Kidney glomerular epithelial cell (primary cell): ENCODE measurements at regions not wholly inside any gene's neighbourhood (a gene's known extent, or its start where the extent isn't known, plus 50 kb on each side); places are given as distances from the start of the nearest gene placed in this dataset.
"Not testable (repeated sequence)": the region's sequence is repeated elsewhere in the genome, so short reads cannot be mapped to it uniquely, and the experiment has no call there.

Experiments
- DNase-seq: peaks from one replicate; lab custom pipeline; 2025; lab: John Stamatoyannopoulos, UW

- no peak for DNase-seq
These were observed 86.7 kb upstream of the GSE1 start for GRCh38 chr16:85526185-85526974.

DNA sequence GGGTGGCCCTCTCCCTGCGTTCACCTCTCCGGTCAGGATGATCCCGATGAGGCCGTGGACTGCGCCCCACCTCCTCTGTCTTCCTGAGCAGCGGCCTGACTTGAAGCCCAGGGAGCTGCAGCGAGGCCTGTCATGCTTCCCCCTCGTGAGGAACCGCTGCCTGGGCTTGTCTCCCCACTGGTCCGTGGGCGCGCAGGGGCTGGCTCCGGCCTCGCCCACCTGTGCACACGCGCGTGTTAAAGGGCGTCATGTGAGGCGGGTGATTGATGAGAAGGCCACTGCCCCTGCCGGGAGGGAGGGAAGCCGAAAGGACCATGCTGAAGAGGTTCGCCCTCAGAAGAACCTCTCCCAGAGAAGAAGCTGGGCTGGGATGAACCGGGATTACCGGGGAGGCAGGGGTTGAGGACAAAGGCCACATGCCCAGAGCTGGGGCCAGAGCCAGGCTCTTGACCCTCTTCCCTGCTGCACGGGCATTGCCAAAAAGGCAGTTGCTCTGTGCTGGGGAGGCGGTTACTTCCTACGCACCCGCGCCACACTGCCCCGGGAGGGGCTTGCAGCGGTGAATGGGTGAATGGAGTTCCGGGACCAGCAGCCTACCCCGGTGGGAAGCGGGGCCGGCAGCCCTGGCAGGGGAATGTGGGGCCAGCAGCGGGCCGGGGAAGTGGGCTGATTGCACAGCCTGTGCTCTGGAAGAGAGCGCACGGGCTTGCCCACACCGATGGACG is 85.9 kb upstream of the GSE1 start:
- no peak for DNase-seq

DNA sequence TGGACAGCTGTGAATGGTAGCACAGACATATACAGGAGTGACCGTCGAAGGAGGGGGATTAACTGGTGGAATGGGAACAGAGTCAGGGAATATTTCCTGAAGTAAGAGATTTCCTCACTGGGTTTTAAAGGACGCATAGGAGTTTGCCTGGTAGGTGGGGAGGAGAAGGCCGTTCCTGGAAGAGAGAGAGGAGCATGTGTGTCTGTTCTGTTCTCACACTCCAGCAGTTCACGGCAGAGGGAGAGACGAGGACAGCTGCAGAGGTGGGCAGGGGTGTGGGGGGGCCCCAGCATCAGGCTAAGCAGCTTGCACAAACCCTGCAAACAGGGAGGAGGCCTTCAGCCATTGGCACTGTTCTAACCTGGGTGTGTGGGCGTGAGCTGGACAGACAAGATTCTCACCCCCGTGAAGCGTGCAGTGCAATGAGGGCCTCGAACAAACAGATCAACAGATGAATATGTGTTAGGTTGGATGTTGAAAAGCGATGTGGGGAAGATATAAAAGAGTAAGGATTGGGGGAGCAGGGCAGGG is 85.3 kb upstream of the GSE1 start:
- DNase-seq: no peak

- no peak for DNase-seq
These were observed 84.4 kb upstream of the GSE1 start for GRCh38 chr16:85528528-85529387.

DNA sequence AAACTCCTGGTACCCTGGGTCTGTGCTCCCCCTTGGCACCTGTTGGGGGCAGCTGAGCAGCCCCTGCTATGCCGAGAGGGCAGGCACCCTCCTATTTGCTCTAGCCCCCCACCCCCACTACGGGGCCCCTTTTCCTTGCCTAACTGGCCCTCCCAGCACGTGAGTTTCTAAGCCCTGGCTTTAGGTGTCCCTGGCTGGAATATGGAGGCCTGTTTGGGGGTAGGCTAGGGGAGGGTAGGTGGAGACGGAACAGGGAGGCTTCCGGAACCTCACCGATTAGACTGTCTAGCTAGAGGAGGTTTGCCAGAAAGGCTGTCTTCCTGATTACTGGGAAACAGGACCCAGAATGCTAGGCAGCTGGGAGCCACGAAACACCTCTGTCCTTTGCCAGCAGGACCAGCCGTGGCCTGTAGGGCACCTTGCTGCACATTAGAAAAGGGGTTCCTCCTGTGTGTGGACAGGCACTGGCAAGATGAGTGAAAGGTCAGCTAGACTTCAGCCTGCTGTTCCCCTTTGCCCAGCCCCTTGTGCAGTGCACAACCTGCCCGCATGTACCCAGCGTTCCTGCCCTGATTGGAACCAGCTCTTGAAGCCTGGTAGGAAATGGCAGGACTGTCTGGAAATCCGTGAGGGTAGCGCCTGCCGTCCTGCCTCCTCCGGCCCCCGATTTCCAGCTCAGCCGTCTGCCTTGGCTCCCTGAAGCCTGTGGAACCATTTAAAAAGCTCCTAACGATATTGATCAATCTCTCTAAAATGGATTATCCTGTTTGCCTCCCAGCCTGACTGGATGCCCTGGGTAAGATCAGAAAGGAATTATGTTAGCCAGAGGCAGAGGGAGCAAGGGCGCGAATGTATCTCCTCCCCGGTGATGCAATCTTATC is 83.4 kb upstream of the GSE1 start:
- no peak for DNase-seq

- DNase-seq: no peak
These were observed 82.8 kb upstream of the GSE1 start for GRCh38 chr16:85530370-85530739.

GRCh38 chr16:85531516-85531915 is 81.6 kb upstream of the GSE1 start:
- no peak for DNase-seq

DNA sequence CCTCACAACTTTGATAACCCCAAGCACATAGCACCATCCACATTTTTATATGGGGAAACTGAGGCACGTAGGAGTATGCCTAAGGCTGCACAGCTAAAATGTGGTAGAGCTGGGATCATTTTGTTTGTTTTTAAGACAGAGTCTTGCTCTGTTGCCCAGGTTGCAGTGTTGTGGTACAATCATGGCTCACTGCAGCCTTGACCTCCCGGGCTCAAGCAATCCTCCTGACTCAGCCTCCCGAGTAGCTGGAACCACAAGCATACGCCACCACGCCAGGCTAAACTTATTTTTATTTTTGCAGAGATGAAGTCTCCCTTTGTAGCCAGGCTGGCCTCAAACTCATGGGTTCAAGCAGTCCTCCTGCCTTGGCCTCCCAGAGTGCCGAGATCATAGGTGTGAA is 81.0 kb upstream of the GSE1 start:
- DNase-seq: no peak

DNA sequence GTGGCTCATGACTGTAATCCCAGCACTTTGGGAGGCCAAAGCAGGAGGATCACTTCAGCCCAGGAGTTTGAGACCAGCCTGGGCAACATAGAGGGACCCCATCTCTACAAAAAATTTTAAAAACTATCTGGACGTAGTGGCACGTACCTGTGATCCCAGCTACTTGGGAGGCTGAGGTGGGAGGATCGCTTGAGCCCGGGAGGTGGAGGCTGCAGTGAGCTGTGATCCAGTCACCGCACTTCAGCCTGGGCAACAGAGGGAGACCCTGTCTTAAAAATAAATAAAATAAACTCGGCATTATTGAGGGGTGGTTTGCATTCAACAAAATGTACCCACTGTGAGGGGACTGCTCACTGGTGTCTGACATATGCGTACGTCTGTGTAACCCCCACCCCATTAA is 79.5 kb upstream of the GSE1 start:
- DNase-seq: not testable (repeated sequence)

DNA sequence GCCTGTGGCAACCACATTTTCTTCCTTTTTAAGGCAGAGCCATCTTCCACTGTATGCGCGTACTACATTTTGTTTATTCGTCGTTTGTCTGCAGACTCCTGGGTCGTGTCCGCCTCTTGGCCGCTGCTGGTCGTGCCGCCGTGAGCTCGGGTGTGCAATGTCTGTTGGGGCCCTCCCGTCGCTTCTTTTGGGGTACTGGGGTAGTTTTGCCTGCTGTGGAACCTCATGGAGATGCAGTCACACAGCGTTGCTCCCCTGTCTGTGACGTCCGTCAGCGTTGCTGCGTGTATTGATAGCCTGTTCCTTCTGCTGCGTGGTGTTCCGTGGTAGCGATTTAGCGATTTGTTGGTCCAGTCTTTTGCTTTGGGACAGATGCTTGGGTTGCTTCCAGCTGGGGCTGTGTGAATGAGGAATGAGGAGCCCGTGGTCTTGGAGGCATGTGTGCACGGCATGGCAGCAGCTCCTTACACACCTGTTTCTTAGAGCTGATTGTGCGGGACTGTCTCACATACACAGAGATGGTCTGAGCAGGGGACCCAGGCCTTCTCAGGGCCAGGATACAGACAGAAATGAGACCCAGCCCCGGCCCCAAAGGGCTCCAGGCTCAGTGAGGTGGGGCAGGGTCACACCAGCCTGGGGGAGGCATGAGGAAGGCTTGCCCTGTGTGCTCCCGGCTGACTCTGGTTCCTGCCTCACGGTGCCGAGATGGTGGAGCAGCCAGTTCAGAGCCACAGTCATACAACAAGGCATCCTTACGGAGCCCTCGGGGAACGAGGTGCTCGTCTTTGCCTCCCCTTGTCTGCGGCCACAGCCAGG is 78.4 kb upstream of the GSE1 start:
- no peak for DNase-seq

DNA sequence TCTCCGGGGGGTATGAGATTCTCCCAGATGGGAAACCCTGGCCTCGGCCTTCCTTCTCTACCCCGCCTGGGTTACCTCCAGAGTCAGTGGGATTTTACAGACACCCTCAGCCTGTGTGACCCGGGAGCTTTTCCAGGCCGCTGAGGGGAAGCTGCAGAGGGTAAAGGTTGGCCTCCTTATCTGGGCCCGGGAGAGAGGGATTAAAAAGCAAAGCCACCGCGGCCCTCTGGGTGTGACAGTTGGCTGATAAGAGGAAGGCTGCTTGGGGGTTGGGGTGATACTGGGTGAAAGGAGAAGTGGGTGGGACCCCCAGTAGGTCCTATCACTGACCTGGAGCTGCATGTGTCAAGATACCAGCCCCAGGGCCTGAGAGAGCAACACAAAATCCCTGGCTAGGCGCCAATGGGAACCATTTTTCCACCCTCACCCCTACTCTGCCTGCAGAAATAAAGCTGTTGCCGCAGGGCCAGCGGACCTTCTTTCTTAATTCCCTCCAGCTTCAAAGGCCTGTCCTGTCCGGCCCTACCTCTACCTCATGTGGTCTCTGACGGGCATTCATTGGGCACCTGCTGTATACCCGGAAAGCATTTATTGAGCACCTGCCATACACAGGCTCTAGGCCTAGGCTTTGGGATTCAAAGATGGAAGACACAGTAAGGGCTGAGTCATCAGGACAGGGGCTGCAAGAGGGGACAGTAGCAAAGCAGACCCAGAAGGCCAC is 77.6 kb upstream of the GSE1 start:
- no peak for DNase-seq

GRCh38 chr16:85536073-85536410 is 77.1 kb upstream of the GSE1 start:
- DNase-seq: no peak

- no peak for DNase-seq
These were observed 76.5 kb upstream of the GSE1 start for GRCh38 chr16:85536411-85537330.

- DNase-seq: no peak
These were observed 75.8 kb upstream of the GSE1 start for GRCh38 chr16:85537331-85537788.

DNA sequence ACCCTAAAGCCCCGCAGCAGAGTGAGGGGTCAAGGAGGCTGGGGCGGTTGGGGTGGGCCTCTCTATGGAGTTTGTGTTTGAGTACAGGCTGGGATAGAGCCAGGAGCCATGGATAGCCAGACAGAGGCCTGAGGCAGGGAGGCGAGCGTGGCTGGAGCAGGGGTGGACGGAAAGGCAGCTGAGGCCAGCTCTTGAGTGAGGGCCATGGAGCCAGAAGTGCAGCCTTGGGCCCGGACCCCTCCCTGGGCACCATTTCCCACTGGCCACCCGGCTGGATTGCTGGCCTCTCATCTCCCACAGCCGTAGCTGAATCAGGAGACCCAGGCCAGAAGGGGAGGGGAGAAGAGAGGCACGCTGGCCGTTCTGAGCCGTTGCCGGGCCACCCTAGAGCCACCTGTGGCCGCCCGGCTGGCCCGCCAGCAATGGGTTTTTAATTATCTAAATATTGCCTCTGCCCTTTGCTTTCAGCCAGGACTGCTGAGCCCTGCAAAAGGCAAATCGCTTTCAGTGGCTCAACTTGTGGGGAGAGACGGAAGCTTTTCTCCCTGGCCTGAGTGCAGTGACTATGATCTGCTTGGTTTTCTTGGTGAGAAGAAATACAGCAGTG is 75.2 kb upstream of the GSE1 start:
- no peak for DNase-seq

GRCh38 chr16:85539084-85539483 is 74.0 kb upstream of the GSE1 start:
- DNase-seq: no peak

GRCh38 chr16:85539629-85540291 is 73.4 kb upstream of the GSE1 start:
- DNase-seq: no peak

DNA sequence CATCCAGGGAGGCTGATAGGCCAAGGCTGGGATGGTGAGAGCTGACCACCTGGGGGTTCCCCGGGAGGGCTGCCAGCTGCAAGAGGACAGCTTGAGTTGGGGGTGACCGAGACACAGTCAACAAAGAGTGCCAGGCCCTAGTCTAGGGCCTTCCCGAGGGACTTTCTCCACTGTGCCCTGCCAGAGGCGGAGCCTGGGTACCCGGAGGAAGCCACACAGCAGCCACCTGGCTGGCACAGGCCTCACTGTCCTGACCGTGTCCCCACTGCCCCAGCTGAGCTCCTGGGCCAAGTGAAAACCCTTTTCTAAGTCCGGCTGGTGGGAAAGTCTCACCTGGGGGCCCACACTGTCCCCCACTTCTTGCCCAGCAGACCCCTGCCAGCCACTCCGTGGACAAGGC is 71.9 kb upstream of the GSE1 start:
- no peak for DNase-seq
